BE2C (cell line): ENCODE measurements at regions not wholly inside any gene's neighbourhood (a gene's known extent, or its start where the extent isn't known, plus 50 kb on each side); places are given as distances from the start of the nearest gene placed in this dataset.
A peak's percentile ranks its signal among the peaks of the same experiment; 100 is the strongest.

Source experiments
- DNase-seq: peaks from one replicate; pipeline ENCODE4 v3.0.0-alpha.2; 2020
- H3K27me3 ChIP-seq: fragments of 250-450 bp; sonication (Bioruptor Pico); 2 replicates; pipeline ENCODE4 v1.5.1; 2020; ENCODE audit warnings: mild to moderate bottlenecking
- H3K36me3 ChIP-seq: fragments of 250-450 bp; sonication (Bioruptor Pico); 2 replicates; pipeline ENCODE4 v1.5.1; 2020; ENCODE audit warnings: mild to moderate bottlenecking
- H3K4me1 ChIP-seq: fragments of 250-450 bp; sonication (Bioruptor Pico); 2 replicates; pipeline ENCODE4 v1.5.1; 2020
- H3K4me3 ChIP-seq: 2 replicates; pipeline ENCODE4 v1.5.1; 2011; ENCODE audit warnings: low read depth, low read length
- H3K9me3 ChIP-seq: fragments of 250-450 bp; sonication (Bioruptor Pico); 2 replicates; pipeline ENCODE4 v1.5.1; 2020
- TF ChIP-seq, protein P1 (sequence below): IDR thresholded peaks from 2 replicates; pipeline ENCODE4 v1.5.1; 2012; ENCODE audit warnings: mild to moderate bottlenecking, low read depth, low read length

DNA sequence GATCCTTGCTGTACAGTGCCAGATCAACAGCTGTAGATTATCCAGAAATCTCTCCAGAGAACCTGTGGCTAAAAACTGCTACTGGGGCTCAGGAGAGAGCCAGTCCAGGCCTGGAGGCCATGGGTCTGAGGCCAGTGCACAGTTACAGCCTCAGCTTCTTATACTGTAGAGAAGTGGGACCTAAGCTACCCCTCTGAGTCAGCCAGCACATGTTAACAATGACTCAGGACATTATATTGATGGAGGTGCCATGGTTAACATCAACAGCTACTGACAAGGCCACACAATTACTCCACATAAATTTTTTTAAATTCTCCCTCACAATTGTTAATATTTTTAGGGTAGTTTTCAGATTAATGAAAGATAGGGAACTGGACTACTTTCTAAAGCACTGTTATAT is 138.5 kb downstream of the RBM26 start:
- Histone ChIP-seq H3K9me3 (0 out of 2 replicates have a peak, but pooled peaks cover 2% of the 10 kb centered on the region), H3K4me1 (no peaks in the 10 kb centered on the region), H3K4me3 (no peak overlapping the region), H3K27me3 (peaks cover 4% of the 10 kb centered on the region; the same call in 1 of the 2 replicates), H3K36me3 (no peaks in the 10 kb centered on the region)
- DNase-seq: no peak
- TF ChIP-seq, protein P1, sequence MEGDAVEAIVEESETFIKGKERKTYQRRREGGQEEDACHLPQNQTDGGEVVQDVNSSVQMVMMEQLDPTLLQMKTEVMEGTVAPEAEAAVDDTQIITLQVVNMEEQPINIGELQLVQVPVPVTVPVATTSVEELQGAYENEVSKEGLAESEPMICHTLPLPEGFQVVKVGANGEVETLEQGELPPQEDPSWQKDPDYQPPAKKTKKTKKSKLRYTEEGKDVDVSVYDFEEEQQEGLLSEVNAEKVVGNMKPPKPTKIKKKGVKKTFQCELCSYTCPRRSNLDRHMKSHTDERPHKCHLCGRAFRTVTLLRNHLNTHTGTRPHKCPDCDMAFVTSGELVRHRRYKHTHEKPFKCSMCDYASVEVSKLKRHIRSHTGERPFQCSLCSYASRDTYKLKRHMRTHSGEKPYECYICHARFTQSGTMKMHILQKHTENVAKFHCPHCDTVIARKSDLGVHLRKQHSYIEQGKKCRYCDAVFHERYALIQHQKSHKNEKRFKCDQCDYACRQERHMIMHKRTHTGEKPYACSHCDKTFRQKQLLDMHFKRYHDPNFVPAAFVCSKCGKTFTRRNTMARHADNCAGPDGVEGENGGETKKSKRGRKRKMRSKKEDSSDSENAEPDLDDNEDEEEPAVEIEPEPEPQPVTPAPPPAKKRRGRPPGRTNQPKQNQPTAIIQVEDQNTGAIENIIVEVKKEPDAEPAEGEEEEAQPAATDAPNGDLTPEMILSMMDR: no peak

DNA sequence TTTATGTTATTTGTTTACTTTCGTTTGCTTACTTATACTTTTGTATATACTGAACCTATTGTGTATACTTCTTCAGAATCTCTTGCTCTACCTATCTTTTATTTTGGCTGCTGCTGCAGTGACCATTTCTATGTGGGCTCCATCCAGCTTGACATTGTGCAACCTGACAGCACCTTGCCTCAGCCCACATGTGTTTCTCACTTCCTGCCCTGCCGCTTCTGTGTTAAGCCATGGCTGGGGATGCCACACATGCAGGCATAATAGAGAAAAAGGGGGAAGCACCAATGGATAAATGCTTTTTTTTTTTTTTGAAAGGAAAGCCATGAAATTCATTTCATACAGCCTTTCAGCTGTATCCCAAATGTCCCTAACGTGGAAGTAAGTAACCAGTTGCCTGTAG is 147.6 kb downstream of the RBM26 start:
- Histone ChIP-seq H3K4me3 (no peak overlapping the region), H3K9me3 (no peaks in the 10 kb centered on the region), H3K4me1 (no peaks in the 10 kb centered on the region), H3K36me3 (no peaks in the 10 kb centered on the region), H3K27me3 (0 out of 2 replicates have a peak, but pooled peaks cover 2% of the 10 kb centered on the region)
- DNase-seq: no peak
- TF ChIP-seq, protein P1: no peak

- no peaks in the 10 kb centered on the region for H3K9me3 ChIP-seq
- H3K27me3 ChIP-seq: 0 out of 2 replicates have a peak, but pooled peaks cover 3% of the 10 kb centered on the region
- DNase-seq: no peak
- H3K36me3 ChIP-seq: no peaks in the 10 kb centered on the region
- H3K4me3 ChIP-seq: no peak overlapping the region
- TF ChIP-seq, protein P1: peak; percentile 7; the same call in 1 of the 2 replicates
- H3K4me1 ChIP-seq: no peaks in the 10 kb centered on the region
These were observed 159.5 kb downstream of the RBM26 start for GRCh38 chr13:79246578-79246949.

DNA sequence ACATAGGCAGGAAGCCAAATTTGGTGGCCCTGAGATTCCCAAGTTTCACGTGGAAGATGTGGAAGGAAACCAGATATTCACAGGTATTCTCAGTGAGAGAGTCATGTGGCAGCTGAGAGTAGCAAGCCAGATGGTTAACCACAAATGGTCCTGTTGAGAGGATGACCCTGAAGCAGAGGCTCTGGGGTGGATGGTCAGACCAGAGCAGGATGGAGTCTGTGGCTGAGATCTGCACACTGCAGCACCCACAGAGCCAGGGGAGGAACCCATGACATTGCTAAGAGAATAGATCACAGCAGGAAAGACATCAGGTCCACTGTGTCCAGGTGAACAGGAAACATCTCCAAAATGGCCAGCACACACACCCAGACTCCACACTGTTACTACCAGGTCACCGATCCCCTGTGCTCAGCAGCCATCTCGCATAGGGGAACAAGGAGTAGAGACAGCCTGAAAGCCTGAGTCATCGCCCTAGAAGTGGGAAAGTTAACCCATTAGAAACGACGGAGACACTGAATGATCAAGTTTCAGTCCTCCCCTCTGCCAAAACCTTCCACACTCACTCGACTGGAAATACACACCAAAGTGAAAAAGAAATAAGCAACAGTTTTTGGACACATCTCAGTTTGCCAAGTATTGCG is 160.0 kb downstream of the RBM26 start:
- H3K4me1 ChIP-seq: no peaks in the 10 kb centered on the region
- no peaks in the 10 kb centered on the region for H3K9me3 ChIP-seq
- no peak overlapping the region for H3K4me3 ChIP-seq
- TF ChIP-seq, protein P1: no peak
- DNase-seq: no peak
- no peaks in the 10 kb centered on the region for H3K36me3 ChIP-seq
- peaks cover 3% of the 10 kb centered on the region; the same call in 1 of the 2 replicates for H3K27me3 ChIP-seq

- TF ChIP-seq, protein P1: no peak
- Histone ChIP-seq H3K36me3 (no peaks in the 10 kb centered on the region), H3K4me1 (no peaks in the 10 kb centered on the region), H3K27me3 (peaks cover 3% of the 10 kb centered on the region; the same call in 1 of the 2 replicates), H3K9me3 (no peaks in the 10 kb centered on the region), H3K4me3 (no peak overlapping the region)
- no peak for DNase-seq
These were observed 164.4 kb downstream of the RBM26 start for GRCh38 chr13:79241697-79242096.

- H3K4me3 ChIP-seq: no peak overlapping the region
- no peak for DNase-seq
- no peaks in the 10 kb centered on the region for H3K9me3 ChIP-seq
- H3K27me3 ChIP-seq: peaks cover 3% of the 10 kb centered on the region; the same call in 1 of the 2 replicates
- no peaks in the 10 kb centered on the region for H3K36me3 ChIP-seq
- H3K4me1 ChIP-seq: no peaks in the 10 kb centered on the region
- TF ChIP-seq, protein P1: no peak
These were observed 168.1 kb downstream of the RBM26 start for GRCh38 chr13:79237981-79238380.
